MM.1S (cell line): ENCODE measurements at regions not wholly inside any gene's neighbourhood (a gene's known extent, or its start where the extent isn't known, plus 50 kb on each side); places are given as distances from the start of the nearest gene placed in this dataset.

Source experiments
- DNase-seq: peaks from one replicate; pipeline ENCODE4 v3.0.0-alpha.2; 2015
- H2AFZ ChIP-seq: fragments of 300-600 bp; sonication (generic); 2 replicates; pipeline ENCODE4 v1.6.0; 2016; ENCODE audit warnings: antibody characterized with exemption, low read length
- H3F3A ChIP-seq: fragments of 300-600 bp; sonication (generic); 2 replicates; pipeline ENCODE4 v1.6.1; 2016; ENCODE audit warnings: mild to moderate bottlenecking, antibody characterized with exemption, low read length, moderate library complexity, mixed read lengths; ENCODE audit not compliant: insufficient read depth
- H3K27ac ChIP-seq: fragments of 300-600 bp; sonication (generic); 2 replicates; pipeline ENCODE4 v1.5.1; 2016; ENCODE audit warnings: mild to moderate bottlenecking, low read length
- H3K27me3 ChIP-seq: fragments of 300-600 bp; sonication (generic); replicated peaks from 2 replicates; pipeline ENCODE4 v1.6.0; 2016; ENCODE audit warnings: low read length; ENCODE audit not compliant: insufficient read depth
- H3K36me3 ChIP-seq: fragments of 300-600 bp; sonication (generic); replicated peaks from 2 replicates; pipeline ENCODE4 v1.6.1; 2016; ENCODE audit warnings: mild to moderate bottlenecking, low read length, mixed read lengths; ENCODE audit not compliant: insufficient read depth
- H3K4me1 ChIP-seq: fragments of 300-600 bp; sonication (generic); 2 replicates; pipeline ENCODE4 v1.6.1; 2016; ENCODE audit warnings: low read length, mixed read lengths
- H3K4me2 ChIP-seq: fragments of 300-600 bp; sonication (generic); 2 replicates; pipeline ENCODE4 v1.6.0; 2016; ENCODE audit warnings: low read depth, low read length
- H3K4me3 ChIP-seq: fragments of 300-600 bp; sonication (generic); 2 replicates; pipeline ENCODE4 v1.5.1; 2016; ENCODE audit warnings: low read length, mixed read lengths
- H3K79me2 ChIP-seq: fragments of 300-600 bp; sonication (generic); 2 replicates; pipeline ENCODE4 v1.6.1; 2016; ENCODE audit warnings: mixed run types, low read length, mixed read lengths
- H3K9ac ChIP-seq: fragments of 300-600 bp; sonication (generic); 2 replicates; pipeline ENCODE4 v1.6.1; 2016; ENCODE audit warnings: low read length, mixed read lengths
- H3K9me2 ChIP-seq: fragments of 300-600 bp; sonication (generic); replicated peaks from 2 replicates; pipeline ENCODE4 v1.6.1; 2016; ENCODE audit warnings: mild to moderate bottlenecking, low read length, mixed read lengths; ENCODE audit not compliant: insufficient read depth
- H3K9me3 ChIP-seq: fragments of 300-600 bp; sonication (generic); replicated peaks from 2 replicates; pipeline ENCODE4 v1.6.1; 2016; ENCODE audit warnings: mild to moderate bottlenecking, low read length, mixed read lengths; ENCODE audit not compliant: insufficient read depth
- H4K20me1 ChIP-seq: fragments of 300-600 bp; sonication (generic); 2 replicates; pipeline ENCODE4 v1.6.1; 2016; ENCODE audit warnings: mild to moderate bottlenecking, low read length, moderate library complexity, mixed read lengths; ENCODE audit not compliant: insufficient read depth
- EZH2 ChIP-seq: fragments of 300-600 bp; sonication (generic); optimal IDR thresholded peaks from 2 replicates; pipeline ENCODE3; 2017; ENCODE audit warnings: low read depth, mild to moderate bottlenecking, antibody characterized with exemption, low read length, mixed read lengths
- EZH2phosphoT487 ChIP-seq: fragments of 300-600 bp; sonication (generic); IDR thresholded peaks from 2 replicates; pipeline ENCODE4 v1.6.1; 2018; ENCODE audit warnings: antibody characterized with exemption, low read length
- TF ChIP-seq, protein P1 (sequence below): fragments of 300-600 bp; sonication (generic); IDR thresholded peaks from 2 replicates; pipeline ENCODE4 v1.5.1; 2016; ENCODE audit warnings: antibody characterized with exemption, low read length, mixed read lengths

- H3K27ac ChIP-seq, result no peak overlapping the region
- no peaks in the 10 kb centered on the region for H4K20me1 ChIP-seq
- no peak overlapping the region for H3K4me3 ChIP-seq
- H3K79me2 ChIP-seq, result no peaks in the 10 kb centered on the region
- peaks cover 82% of the 10 kb centered on the region for H3K27me3 ChIP-seq
- no peak overlapping the region for H2AFZ ChIP-seq
- H3K4me1 ChIP-seq, result no peaks in the 10 kb centered on the region
- no peaks in the 10 kb centered on the region for H3K36me3 ChIP-seq
- H3F3A ChIP-seq, result no peaks in the 10 kb centered on the region
- no peak for DNase-seq
- H3K9ac ChIP-seq, result no peak overlapping the region
- TF ChIP-seq EZH2phosphoT487 (no peak), EZH2 (no peak)
- TF ChIP-seq, protein P1, sequence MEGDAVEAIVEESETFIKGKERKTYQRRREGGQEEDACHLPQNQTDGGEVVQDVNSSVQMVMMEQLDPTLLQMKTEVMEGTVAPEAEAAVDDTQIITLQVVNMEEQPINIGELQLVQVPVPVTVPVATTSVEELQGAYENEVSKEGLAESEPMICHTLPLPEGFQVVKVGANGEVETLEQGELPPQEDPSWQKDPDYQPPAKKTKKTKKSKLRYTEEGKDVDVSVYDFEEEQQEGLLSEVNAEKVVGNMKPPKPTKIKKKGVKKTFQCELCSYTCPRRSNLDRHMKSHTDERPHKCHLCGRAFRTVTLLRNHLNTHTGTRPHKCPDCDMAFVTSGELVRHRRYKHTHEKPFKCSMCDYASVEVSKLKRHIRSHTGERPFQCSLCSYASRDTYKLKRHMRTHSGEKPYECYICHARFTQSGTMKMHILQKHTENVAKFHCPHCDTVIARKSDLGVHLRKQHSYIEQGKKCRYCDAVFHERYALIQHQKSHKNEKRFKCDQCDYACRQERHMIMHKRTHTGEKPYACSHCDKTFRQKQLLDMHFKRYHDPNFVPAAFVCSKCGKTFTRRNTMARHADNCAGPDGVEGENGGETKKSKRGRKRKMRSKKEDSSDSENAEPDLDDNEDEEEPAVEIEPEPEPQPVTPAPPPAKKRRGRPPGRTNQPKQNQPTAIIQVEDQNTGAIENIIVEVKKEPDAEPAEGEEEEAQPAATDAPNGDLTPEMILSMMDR, result no peak
- no peaks in the 10 kb centered on the region for H3K9me2 ChIP-seq
- H3K4me2 ChIP-seq, result no peak overlapping the region
- no peaks in the 10 kb centered on the region for H3K9me3 ChIP-seq
These were observed 369.3 kb upstream of the C1orf174 start for GRCh38 chr1:4269330-4269729.

DNA sequence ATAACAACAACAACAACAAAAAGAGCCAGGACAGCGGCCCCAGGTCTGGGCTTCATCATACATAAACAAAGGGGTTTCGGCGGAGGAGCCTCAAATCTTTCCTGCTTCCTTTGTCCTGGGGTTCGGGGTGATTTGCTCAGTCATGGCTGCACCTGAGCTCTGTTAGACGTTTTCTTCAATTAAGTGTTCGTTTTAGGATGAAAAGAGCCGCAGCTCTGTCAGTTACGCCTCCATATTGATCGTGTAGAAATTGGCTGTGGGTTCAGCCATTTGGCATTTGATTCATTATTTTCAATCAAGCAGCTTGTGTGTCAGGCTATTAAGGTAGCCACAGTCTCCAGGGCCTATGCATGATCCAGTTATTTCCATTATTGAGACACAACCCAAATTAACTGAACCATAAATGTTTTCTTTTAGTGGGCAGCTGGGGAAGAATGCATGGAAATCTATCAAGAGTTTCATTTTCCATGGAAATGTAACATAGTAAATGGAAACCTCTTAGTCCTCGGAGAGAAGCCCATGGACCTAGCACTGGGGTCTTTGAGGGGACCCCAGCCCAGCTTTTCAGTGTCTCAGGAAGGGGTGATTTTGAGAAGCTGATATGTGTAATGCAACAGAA, 370.0 kb upstream of the C1orf174 start:
- peaks cover 82% of the 10 kb centered on the region for H3K27me3 ChIP-seq
- no peaks in the 10 kb centered on the region for H3F3A ChIP-seq
- H3K4me2 ChIP-seq, result no peak overlapping the region
- H3K9me3 ChIP-seq, result no peaks in the 10 kb centered on the region
- H3K4me1 ChIP-seq, result no peaks in the 10 kb centered on the region
- H3K36me3 ChIP-seq, result no peaks in the 10 kb centered on the region
- TF ChIP-seq, protein P1, result no peak
- TF ChIP-seq EZH2, result no peak
- no peak for TF ChIP-seq EZH2phosphoT487
- H3K9ac ChIP-seq, result no peak overlapping the region
- H3K27ac ChIP-seq, result no peak overlapping the region
- H3K4me3 ChIP-seq, result no peak overlapping the region
- H2AFZ ChIP-seq, result no peak overlapping the region
- no peaks in the 10 kb centered on the region for H3K9me2 ChIP-seq
- H4K20me1 ChIP-seq, result no peaks in the 10 kb centered on the region
- DNase-seq, result no peak
- no peaks in the 10 kb centered on the region for H3K79me2 ChIP-seq

DNA sequence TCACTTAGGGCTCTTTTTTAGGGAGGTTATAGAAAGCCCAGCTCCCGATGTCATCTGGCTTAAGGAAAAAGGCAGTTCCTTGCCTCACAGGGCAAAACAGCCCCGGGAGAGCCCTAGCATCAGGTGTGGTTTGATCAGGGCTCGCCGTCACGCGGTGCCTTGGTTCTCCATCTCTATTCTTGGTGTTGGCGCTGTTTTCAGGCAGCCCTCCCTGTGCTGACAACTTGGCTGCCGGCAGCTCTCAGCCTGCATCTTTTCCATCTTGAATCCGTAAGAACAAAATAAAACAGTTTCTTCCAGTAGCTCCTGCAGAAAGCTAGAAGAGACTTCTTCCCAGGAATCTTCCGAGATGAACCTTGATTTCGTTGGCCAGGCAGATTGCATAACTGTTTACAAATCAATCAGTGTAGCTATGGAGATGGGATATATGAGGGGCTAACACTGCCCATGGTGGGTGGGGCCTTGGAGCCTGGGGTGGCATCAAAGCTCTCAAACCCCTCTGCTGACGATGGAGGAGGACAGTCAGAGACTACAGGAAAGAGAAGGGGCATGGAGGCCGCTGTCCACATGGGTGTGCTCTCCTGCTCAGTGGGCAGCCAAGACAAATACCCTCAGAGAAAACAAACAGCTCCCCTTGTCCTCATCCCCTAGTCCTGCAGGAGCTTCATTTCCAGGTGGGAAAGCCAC, 370.7 kb upstream of the C1orf174 start:
- peaks cover 85% of the 10 kb centered on the region for H3K27me3 ChIP-seq
- no peaks in the 10 kb centered on the region for H3K4me1 ChIP-seq
- no peaks in the 10 kb centered on the region for H4K20me1 ChIP-seq
- H3F3A ChIP-seq, result no peaks in the 10 kb centered on the region
- no peak overlapping the region for H3K4me3 ChIP-seq
- no peak overlapping the region for H3K4me2 ChIP-seq
- no peak overlapping the region for H3K27ac ChIP-seq
- H3K9me3 ChIP-seq, result no peaks in the 10 kb centered on the region
- H3K9ac ChIP-seq, result no peak overlapping the region
- H3K9me2 ChIP-seq, result no peaks in the 10 kb centered on the region
- TF ChIP-seq EZH2phosphoT487 (no peak), EZH2 (no peak)
- TF ChIP-seq, protein P1, result no peak
- no peaks in the 10 kb centered on the region for H3K79me2 ChIP-seq
- DNase-seq, result no peak
- no peaks in the 10 kb centered on the region for H3K36me3 ChIP-seq
- no peak overlapping the region for H2AFZ ChIP-seq
